Medulla oblongata (tissue), 1 donor: ENCODE measurements at regions not wholly inside any gene's neighbourhood (a gene's known extent, or its start where the extent isn't known, plus 50 kb on each side); places are given as distances from the start of the nearest gene placed in this dataset.
"Not testable (repeated sequence)": the region's sequence is repeated elsewhere in the genome, so short reads cannot be mapped to it uniquely, and the experiment has no call there.

Experiments used
- DNase-seq: peaks from one replicate; pipeline ENCODE4 v3.0.0-alpha.2; 2015; ENCODE audit errors: extremely low spot score

DNA sequence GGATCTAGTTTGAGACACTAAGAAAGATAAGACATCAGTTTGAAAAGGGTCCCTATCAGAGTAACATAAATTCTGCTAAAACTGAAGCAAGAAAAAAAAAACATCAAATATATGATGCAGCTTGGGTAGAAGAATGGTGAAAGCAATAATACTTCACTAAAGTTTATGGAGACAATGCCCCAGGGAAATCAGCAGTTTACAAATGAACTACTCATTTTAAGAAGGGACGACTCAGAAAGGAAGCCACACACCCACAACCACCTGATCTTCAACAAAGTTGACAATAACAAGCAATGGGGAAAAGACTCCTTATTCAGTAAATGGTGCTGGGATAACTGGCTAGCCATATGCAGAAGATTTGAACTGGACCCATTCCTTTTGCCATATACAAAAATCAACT lies 143.5 kb downstream of the TPBG start:
- no peak for DNase-seq

DNA sequence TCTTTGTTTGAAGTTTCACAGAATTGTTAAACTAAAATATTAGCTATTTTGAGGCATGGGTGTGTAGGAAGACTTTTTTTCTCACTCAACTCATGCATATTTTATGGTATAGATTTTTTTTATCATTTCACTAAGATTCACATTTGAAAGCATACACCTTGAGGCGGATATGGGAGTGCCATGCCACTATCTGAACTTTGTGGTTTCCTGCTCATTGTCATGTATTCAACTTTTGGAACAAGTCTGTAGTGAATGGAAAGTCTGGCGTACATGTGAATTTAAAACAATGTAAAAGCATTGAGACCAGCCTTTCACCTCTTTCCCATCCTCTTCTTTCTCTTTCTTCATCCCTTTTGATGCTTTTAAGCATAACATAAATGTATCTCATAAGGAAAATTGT lies 147.9 kb downstream of the TPBG start:
- no peak for DNase-seq

DNA sequence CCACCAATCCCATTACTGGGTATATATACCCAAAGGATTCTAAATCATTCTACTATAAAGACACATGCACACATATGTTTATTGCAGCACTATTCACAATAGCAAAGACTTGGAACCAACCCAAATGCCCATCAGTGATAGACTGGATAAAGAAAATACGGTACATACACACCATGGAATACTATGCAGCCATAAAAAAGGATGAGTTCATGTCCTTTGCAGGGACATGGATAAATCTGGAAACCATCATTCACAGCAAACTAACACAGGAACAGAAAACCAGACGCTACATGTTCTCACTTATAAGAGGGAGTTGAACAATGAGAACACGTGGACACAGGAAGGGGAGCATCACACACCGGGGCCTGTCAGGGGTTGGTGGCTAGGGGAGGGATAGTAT lies 154.3 kb downstream of the TPBG start:
- DNase-seq = not testable (repeated sequence)

DNA sequence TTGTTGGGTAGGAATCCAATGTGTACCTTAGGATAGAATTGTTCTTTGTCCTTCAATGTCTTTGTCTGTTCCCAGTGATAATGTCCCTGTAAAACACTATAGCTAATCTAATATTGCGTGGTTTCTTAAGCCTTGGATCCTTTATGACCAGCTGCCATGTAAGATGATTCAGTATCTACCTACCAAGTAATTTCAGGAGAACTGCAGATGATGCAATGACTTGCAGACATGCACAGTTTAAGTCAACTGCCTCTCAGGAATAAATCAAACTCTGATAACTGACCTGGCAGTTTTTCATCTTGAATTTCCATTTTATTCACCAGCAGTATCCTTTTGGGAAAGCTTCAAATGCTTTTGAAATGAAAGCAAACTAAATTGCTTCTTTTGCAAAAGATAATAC lies 157.8 kb downstream of the TPBG start:
- DNase-seq = no peak

DNA sequence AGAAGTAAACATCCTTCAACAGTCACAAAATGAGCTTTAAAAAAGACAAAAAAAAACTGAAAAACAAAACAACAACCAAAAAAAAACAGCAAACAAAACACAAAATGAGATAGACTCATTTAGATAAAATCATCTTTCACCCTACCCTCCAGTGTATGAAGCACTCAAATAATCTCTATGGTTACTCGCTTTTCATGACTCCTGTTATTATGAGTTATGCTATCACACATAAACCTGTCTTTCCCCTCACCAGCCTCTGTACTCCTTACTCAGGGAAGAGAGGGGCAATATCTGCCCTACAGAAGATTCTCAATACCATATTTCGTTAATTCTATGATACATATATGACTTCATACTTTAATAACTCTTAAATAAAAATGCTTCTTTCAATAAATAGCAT lies 158.2 kb downstream of the TPBG start:
- DNase-seq = no peak

DNA sequence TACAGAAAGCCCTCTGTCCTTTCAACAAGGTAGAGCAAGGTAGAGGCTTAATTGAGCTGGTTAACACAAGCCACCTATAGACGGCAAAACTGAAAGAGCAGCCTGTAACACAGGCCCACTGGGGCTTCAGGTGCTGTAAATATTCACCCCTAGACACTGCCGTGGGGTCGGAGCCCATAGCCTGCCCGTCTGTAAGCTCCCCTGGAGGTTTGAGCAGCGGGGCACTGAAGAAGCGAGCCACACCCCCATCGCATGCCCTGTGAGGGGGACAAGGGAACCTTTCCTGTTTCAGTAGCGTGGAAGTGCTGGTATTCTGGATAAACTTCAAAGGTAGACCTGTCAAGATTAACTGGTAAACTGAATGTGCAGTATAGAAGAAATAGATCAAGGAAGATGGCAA lies 160.4 kb downstream of the TPBG start:
- no peak for DNase-seq

DNA sequence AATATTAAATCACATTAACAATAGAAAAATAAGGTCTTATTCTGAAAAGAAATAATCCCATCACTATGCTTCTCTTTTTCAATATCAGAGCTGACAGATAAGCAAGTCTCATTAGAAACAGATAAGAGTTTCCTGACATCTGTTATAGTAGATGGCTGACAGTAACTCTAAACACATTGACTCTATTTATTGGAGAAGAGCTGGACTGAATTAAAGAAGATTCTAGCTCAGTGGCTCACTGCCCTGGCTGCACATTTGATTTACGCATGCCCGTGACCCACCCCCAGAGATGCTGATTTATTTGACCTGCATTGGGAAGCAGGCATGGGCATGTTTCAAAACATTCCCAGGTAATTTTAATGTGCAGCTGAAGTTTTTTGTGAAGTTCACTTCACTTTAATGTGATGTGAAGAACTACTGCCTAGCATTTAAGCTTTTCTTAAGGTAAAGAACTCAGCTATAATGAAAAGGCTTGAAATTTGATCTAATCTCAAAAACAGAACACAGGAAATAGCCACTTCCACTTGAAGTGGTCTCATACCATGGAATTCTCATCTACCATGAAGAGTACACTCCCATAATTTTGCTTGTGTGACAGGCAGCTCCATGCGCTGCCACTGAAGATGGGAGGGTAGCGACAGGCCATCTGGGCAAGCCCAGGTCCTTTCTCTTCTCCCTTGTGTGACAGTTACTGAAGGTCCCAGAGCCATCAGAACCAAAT lies 162.3 kb downstream of the TPBG start:
- DNase-seq = no peak

DNA sequence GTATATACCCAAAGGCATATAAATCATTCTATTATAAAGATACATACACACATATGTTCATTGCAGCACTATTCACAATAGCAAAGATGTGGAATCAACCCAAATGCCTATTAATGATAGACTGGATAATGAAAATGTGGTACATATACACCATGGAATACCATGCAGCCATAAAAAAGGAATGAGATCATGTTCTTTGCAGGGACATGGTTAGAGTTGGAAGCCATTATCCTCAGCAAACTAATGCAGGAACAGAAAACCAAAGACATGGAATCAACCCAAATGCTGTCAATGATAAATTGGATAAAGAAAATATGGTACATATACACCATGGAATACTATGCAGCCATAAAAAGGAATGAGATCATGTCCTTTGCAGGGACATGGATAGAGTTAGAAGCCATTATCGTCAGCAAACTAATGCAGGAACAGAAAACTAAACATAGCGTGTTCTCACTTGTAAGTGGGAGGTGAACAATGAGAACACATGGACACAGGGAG lies 166.4 kb downstream of the TPBG start:
- DNase-seq = not testable (repeated sequence)

DNA sequence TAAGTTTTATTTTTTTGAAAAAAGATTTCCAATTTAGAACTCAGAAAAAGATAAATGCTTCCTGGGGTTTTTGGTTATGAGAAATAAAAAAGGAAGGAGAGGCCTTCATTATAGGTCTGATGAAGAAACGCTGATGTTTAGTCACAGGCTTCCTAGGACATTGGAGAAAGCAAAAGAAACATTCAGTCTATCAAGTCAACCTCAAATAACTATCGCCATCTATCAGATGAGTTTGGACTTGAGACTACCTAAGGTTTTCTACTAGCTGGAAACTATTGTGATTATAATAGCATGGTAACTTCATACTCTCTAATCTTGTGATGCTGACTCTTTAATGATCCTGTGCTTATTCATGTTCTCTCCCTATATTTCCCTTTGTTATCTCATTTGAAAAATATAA lies 171.3 kb downstream of the TPBG start:
- no peak for DNase-seq

DNA sequence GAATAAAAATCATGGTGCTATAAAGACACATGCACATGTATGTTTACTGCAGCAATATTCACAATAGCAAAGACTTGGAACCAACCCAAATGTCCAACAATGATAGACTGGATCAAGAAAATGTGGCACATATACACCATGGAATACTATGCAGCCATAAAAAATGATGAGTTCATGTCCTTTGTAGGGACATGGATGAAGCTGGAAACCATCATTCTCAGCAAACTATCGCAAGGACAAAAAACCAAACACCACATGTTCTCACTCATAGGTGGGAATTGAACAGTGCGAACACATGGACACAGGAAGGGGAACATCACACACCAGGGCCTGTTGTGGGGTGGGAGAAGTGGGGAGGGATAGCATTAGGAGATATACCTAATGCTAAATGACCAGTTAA lies 185.9 kb downstream of the TPBG start:
- DNase-seq = not testable (repeated sequence)

DNA sequence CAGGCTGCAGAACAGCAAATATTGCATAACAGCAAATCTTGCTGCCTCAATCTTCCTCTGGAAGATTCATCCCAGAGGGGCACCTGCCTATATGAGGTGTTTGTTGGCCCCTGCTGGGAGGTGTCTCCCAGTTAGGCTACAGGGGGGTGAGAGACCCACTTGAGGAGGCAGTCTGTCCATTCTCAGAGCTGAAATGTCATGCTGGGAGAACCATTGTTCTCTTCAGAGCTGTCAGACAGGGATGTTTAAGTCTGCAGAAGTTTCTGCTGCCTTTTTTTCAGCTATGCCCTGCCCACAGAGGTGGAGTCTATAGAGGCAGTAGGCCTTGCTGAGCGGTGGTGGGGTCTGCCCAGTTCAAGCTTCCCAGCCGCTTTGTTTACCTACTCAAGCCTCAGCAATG lies 187.7 kb downstream of the TPBG start:
- not testable (repeated sequence) for DNase-seq

DNA sequence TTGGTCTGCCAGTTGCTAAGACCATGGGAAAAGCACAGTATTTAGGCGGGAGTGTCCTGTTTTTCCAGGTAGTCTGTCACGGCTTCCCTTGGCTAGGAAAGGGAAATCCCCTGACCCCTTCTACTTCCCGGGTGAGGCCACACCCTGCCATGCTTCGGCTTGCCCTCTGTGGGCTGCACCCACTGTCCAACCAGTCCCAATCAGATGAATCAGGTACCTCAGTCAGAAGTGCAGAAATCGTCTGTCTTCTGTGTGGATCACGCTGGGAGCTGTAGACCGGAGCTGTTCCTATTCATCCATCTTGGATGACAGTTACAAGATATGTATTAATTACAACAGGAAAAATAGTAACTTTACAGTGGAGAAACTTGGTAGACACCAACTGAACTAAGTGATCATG lies 188.2 kb downstream of the TPBG start:
- no peak for DNase-seq

DNA sequence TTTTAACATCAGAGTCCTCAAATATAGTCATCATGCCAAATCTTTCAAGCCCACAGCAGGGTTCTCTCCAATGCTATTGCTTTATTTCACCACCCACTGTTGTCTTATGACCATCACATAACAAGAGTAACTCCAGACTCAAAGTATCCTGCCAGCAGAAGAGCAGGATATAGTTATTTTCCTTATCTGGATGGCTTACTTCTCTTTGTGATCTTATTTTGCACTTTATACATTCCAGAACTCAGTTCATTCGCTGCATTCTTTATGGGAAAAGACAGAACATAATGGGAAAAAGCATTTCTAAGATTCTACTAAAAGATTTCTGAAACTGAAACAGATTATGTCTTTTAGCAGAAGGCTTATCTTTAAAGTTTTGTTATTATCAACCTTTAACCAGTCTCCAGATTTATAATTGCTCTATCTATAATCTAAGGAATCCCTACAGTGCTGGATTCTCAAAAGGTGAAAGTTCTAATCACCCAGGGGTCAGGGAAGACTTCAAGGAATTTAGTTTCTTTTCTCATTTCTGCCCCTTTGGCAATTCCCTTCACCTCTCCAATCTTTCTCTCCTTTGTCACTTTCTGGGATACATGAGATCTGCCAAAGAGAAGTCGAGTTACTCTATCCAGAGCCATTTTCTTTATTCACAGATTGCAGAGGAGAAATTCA lies 190.4 kb downstream of the TPBG start:
- no peak for DNase-seq

DNA sequence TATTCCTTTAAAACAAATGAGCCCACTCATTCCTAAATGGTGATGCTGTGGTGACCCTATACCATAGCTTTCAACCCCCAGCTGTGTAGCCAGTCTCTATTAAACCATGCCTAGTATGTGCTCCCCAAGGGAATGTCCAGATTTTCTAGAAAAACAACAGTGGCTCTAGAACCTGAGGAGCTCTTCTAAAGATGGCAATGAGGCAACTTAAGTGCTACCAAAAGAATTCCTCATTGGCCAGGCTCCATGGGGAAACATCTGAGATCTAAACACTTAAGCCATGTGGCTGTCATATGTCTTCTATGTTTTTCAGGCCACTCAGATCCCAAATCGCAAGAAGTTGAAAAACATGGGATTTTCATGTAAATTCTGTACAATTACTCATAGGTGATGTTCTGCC lies 191.0 kb downstream of the TPBG start:
- no peak for DNase-seq

DNA sequence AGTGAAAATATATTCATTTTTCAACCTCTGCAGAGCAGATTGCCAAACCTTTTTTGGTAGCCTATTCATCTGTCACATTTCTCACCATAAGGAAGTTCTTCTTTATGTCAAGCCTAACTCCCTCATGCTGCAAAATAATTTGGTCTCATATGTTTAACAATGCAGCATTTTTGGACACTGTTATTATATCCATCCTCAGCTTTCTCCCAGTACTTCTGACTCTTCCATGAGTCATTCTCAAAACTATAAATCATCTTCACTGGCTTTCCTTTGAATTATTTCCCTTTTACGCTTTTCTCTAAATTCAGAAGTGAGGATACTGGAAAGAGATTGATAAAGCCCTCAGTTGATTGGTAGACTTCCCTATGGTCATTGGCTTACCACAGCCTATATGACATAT lies 192.2 kb downstream of the TPBG start:
- no peak for DNase-seq

DNA sequence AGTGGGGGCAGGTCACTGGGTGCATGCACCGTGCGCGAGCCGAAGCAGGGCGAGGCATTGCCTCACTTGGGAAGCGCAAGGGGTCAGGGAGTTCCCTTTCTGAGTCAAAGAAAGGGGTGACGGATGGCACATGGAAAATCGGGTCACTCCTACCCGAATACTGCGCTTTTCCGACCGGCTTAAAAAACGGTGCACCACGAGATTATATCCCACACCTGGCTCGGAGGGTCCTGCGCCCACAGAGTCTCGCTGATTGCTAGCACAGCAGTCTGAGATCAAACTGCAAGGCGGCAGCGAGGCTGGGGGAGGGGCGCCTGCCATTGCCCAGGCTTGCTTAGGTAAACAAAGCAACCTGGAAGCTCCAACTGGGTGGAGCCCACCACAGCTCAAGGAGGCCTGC lies 194.9 kb downstream of the TPBG start:
- not testable (repeated sequence) for DNase-seq

DNA sequence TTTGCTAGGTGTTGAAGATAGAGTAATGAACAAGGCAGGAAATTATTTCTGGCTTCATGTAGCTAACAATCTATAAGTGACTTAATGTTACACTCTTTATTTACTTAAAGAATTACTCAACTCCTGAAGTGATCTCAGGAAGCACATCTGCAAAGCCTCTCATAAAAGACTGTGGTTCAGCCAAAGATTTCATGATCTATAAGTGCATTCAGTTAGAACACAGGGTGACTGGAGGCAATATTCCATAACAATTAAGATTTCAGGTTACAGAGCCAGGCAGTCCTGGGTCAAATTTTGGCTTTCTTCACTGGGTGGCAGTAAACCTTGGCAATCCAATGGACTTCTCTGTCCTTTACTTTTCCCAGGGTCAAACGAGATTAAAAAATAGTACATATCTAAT lies 204.0 kb downstream of the TPBG start:
- no peak for DNase-seq

DNA sequence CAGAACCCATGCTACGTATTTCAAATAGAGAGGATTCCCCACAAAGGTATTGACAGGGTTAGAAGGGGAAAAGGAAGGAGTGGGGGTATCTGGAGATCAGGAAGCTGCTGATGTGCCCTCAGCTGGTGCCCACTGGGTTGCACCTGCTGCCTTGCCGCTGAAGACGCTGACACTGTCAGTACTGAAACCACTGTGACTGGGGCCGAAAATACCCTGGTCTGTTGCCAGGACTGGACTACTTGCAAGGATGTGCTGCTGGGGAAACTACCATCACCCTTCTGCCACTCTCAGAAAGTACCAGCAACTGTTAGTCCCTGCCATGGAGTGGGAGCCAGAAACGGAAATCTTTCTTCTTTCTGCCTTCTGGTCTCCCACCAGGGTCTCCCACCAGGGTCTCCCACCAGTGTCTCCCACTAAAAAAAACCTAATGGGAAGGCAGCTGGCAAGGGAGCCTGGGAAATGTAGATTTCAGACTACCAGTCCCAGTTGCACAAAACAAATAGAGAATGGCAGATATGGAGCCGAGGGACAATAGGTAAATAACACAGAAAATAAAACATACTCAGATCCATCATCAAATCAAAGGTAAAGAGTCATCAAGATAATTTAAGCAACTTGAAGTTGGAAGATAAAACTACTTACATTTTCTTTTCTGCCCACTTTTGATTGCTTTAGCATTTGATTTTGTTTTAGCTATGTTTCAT lies 204.8 kb downstream of the TPBG start:
- peak; percentile 45 for DNase-seq

DNA sequence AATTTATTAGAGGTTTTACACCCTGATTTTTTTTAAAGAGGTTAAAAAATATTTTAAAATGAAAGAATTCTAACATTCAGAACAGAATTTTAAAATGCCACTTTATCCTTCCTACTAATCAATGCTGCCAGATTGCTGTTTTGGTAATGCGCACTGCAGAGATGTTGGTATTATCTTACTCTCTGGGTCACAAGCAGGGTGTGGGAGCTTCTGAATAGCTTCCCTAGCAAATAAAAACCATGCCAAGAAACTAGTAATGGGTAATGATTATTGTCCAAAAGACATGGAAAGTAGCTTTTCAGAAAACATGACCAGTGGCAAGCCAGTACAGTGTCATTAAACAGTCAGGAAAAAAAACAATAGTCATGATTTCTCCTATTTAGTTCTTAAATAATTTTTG lies 205.4 kb downstream of the TPBG start:
- no peak for DNase-seq

DNA sequence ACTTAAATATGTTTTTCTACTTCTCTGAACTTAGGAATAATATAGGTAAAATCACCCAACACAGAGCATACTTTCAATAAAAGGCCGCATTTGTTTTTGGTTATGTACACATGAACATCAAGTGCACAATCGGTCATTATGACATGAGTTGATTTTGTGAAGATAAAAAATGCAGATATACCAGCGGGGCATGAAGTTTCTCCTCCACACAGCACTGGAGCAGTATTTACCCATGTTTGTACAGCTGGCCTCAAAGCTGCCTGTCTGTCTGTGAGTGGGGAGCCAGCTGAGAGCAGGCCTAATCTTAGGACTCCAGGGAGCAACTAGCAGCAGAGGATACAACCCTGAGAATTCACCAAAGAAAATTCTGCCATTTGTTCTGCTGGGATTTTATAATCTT lies 206.5 kb downstream of the TPBG start:
- no peak for DNase-seq

DNA sequence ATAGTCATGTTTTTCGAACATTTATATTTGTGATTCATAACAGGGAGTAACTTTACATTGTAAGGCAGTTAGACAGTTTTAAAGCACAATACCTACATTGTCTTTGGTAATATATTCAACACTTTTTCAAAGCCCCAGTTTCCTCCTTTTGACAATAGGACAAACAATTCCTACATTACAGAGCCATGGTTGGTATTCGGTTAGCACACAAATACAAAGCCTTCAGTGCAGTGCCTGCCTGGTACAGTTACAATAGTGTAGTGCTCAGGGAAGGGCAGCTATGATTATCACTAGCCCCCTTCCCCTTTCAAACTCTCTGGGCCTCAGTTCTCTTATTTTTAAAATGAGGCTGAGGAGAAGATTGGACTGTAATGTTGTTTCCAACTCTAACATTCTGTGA lies 207.8 kb downstream of the TPBG start:
- peak; percentile 71 for DNase-seq

DNA sequence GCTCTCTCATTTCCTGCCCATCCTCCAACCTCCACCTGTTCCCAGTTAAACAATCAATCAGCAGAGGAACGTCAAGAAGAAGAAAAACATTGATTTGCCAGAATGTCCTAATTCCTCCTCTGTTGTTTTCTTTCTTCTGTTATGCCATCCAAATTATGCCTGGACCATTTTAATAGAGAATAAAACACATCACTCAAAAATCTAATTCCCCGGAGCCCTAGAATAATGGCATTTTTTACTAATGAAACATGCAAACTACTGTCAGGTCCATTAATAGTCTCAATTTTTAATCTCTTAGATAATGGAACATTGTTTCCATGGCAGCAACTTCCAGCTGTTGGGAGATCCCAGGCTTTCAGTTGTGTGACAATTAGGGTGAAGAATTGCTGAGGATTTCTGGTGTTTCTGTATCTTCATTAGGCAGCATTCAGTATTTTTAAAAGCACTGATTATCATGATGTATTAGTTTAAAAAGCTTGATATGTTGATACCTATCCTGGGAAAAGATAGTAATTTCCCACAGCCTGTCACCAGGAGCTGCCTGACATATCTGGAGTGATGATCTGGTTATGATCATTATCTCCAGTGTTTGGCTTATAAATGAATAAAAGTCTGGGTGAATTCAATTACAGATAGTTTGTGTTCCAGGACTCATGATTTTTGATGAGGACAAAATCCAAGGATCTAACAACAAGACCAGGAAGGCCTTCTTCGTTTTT lies 209.8 kb downstream of the TPBG start:
- DNase-seq = no peak
